Liver (tissue), 8 donors: ENCODE measurements at regions not wholly inside any gene's neighbourhood (a gene's known extent, or its start where the extent isn't known, plus 50 kb on each side); places are given as distances from the start of the nearest gene placed in this dataset.

ENCODE experiments used
- DNase-seq: peaks from one replicate; pipeline ENCODE4 v3.0.0-alpha.2; 2017; ENCODE audit warnings: low spot score
- H3K27ac ChIP-seq, 2 donors: one replicate each; pipeline ENCODE4 v1.7.0; 2013; ENCODE audit warnings: inconsistent platforms in 2 of 2, low read length in 2 of 2, control low read depth in 1 of 2, low read depth in 1 of 2, mild to moderate bottlenecking in 1 of 2
- H3K27me3 ChIP-seq, 4 donors: one replicate each; pipeline versions ENCODE4 v1.6.1 to v1.7.0; 2013; ENCODE audit warnings: low read length in 3 of 4, inconsistent platforms in 1 of 4, mild to moderate bottlenecking in 1 of 4, moderate library complexity in 1 of 4; ENCODE audit not compliant: control insufficient read depth in 4 of 4, insufficient read depth in 4 of 4
- H3K36me3 ChIP-seq, 4 donors: one replicate each; pipeline versions ENCODE4 v1.6.1 to v1.7.0; 2013; ENCODE audit warnings: low read length in 3 of 4, mild to moderate bottlenecking in 3 of 4, low read depth in 1 of 4, moderate library complexity in 1 of 4; ENCODE audit not compliant: control insufficient read depth in 4 of 4, insufficient read depth in 3 of 4
- H3K4me1 ChIP-seq, 4 donors: one replicate each; pipeline versions ENCODE4 v1.6.1 to v1.7.0; 2013; ENCODE audit warnings: low read length in 3 of 4, mild to moderate bottlenecking in 3 of 4, moderate library complexity in 1 of 4; ENCODE audit not compliant: control insufficient read depth in 4 of 4, insufficient read depth in 4 of 4
- H3K4me3 ChIP-seq, 3 donors: one replicate each; pipeline versions ENCODE4 v1.6.1 to v1.7.0; 2013; ENCODE audit warnings: low read length in 3 of 3, control low read depth in 1 of 3, low read depth in 1 of 3, mild to moderate bottlenecking in 1 of 3
- H3K9ac ChIP-seq, 2 donors: one replicate each; pipeline ENCODE4 v1.7.0; 2013; ENCODE audit warnings: low read length in 2 of 2, mild to moderate bottlenecking in 2 of 2, moderate library complexity in 2 of 2, control low read depth in 1 of 2, low read depth in 1 of 2
- H3K9me3 ChIP-seq, 4 donors: one replicate each; pipeline versions ENCODE4 v1.6.1 to v1.7.0; 2013; ENCODE audit warnings: low read length in 3 of 4; ENCODE audit not compliant: control insufficient read depth in 4 of 4
- ATF3 ChIP-seq: IDR thresholded peaks from 2 replicates; pipeline ENCODE4 v1.6.1; 2016; ENCODE audit warnings: antibody characterized with exemption
- CTCF ChIP-seq: fragments of 150-350 bp; IDR thresholded peaks from 2 replicates; pipeline ENCODE4 v1.5.1; 2017; ENCODE audit warnings: improper control_type of control experiment, low read depth, low read length; ENCODE audit not compliant: missing input control
- EGR1 ChIP-seq, 2 donors: IDR thresholded peaks; 2 replicates each; pipeline ENCODE4 v1.6.1; 2016 to 2018; ENCODE audit warnings: antibody characterized with exemption in 2 of 2, low read depth in 2 of 2
- FOXA1 ChIP-seq: IDR thresholded peaks from 2 replicates; pipeline ENCODE4 v1.6.1; 2016; ENCODE audit warnings: antibody characterized with exemption
- FOXA2 ChIP-seq: IDR thresholded peaks from 2 replicates; pipeline ENCODE4 v1.6.1; 2016; ENCODE audit warnings: antibody characterized with exemption
- GABPA ChIP-seq, 2 donors: IDR thresholded peaks in 1 of 2; conservative IDR thresholded peaks in 1 of 2; 2 replicates each; pipeline ENCODE4 v1.6.1; 2016; ENCODE audit warnings: antibody characterized with exemption in 2 of 2, mild to moderate bottlenecking in 1 of 2, moderate library complexity in 1 of 2
- HNF4A ChIP-seq, 2 donors: conservative IDR thresholded peaks; 2 replicates each; pipeline ENCODE4 v1.6.1; 2016; ENCODE audit warnings: antibody characterized with exemption in 2 of 2, mild to moderate bottlenecking in 2 of 2
- HNF4G ChIP-seq: IDR thresholded peaks from 2 replicates; pipeline ENCODE4 v1.6.1; 2016; ENCODE audit warnings: antibody characterized with exemption
- JUND ChIP-seq, 2 donors: IDR thresholded peaks; 2 replicates each; pipeline ENCODE4 v1.6.1; 2016; ENCODE audit warnings: antibody characterized with exemption in 2 of 2
- MAX ChIP-seq: IDR thresholded peaks from 2 replicates; pipeline ENCODE4 v1.6.1; 2016; ENCODE audit warnings: antibody characterized with exemption
- NR2F2 ChIP-seq: IDR thresholded peaks from 2 replicates; pipeline ENCODE4 v1.6.1; 2016; ENCODE audit warnings: antibody characterized with exemption
- RAD21 ChIP-seq, 2 donors: IDR thresholded peaks; 2 replicates each; pipeline ENCODE4 v1.6.1; 2016; ENCODE audit warnings: antibody characterized with exemption in 2 of 2, mild to moderate bottlenecking in 2 of 2
- REST ChIP-seq: IDR thresholded peaks from 2 replicates; pipeline ENCODE4 v1.6.1; 2016; ENCODE audit warnings: antibody characterized with exemption, mild to moderate bottlenecking
- RXRA ChIP-seq, 2 donors: IDR thresholded peaks; 2 replicates each; pipeline ENCODE4 v1.6.1; 2017 to 2018; ENCODE audit warnings: antibody characterized with exemption in 2 of 2, mild to moderate bottlenecking in 1 of 2
- SP1 ChIP-seq: IDR thresholded peaks from 2 replicates; pipeline ENCODE4 v1.6.1; 2018; ENCODE audit warnings: antibody characterized with exemption, mild to moderate bottlenecking
- TAF1 ChIP-seq: conservative IDR thresholded peaks from 2 replicates; pipeline ENCODE4 v1.6.1; 2016; ENCODE audit warnings: antibody characterized with exemption, mild to moderate bottlenecking
- YY1 ChIP-seq: IDR thresholded peaks from 2 replicates; pipeline ENCODE4 v1.6.1; 2016; ENCODE audit warnings: antibody characterized with exemption, mild to moderate bottlenecking
- ZBTB33 ChIP-seq: IDR thresholded peaks from 2 replicates; pipeline ENCODE4 v1.6.1; 2016; ENCODE audit warnings: antibody characterized with exemption
- WGBS: extraction: QIAGEN DNeasy Blood & Tissue Kit; methylation state at CpG from one replicate; pipeline ENCODE4 v1.1.7; 2013; 5-methylcytosine and 5-hydroxymethylcytosine counted together
- donor health status: healthy.
- donor health status: healthy.
- donor health status: healthy.
- donor health status: healthy.
- donor health status: healthy.

- H3K4me3 ChIP-seq, result no peak overlapping the region
- peaks cover 0 to 13% (median 1%) of the 10 kb centered on the region in 4 donors for H3K27me3 ChIP-seq
- H3K4me1 ChIP-seq, result no peaks in the 10 kb centered on the region
- TF ChIP-seq RXRA (IDR thresholded peaks at IDR 0.05) (no peak), FOXA1 (no peak), ATF3 (no peak), JUND (IDR thresholded peaks at IDR 0.05) (no peak), MAX (no peak), GABPA (IDR thresholded peaks at IDR 0.05 in 1 of 2, conservative IDR thresholded peaks at IDR 0.05 in 1 of 2) (no peak), RAD21 (IDR thresholded peaks at IDR 0.05) (no peak), CTCF (no peak), REST (no peak), YY1 (no peak), SP1 (no peak), ZBTB33 (no peak), NR2F2 (no peak), HNF4G (no peak), HNF4A (conservative IDR thresholded peaks at IDR 0.05) (no peak), FOXA2 (no peak), TAF1 (no peak), EGR1 (IDR thresholded peaks at IDR 0.05; ENCODE audit: low read depth in 2 of 2) (no peak)
- 44% methylated on average over 19 of the region's 19 CpGs for WGBS
- no peaks in the 10 kb centered on the region for H3K36me3 ChIP-seq
- DNase-seq, result no peak
- H3K9ac ChIP-seq, result no peak overlapping the region
- H3K9me3 ChIP-seq, result no peaks in the 10 kb centered on the region
- no peak overlapping the region for H3K27ac ChIP-seq
Measured at GRCh38 chr16:73549984-73550631, 502.2 kb upstream of the ZFHX3 start.
